Activated CD4-positive, alpha-beta memory T cell treated with anti-CD3 and anti-CD28 coated beads, Interleukin-2, amount 10 ng/mL, durations not matched to agents 7 days and 5 days (primary cell): ENCODE measurements at regions not wholly inside any gene's neighbourhood (a gene's known extent, or its start where the extent isn't known, plus 50 kb on each side); places are given as distances from the start of the nearest gene placed in this dataset.

ENCODE experiments used
- CTCF ChIA-PET: fragments of 350-600 bp; sonication (Branson Sonifier 250); formaldehyde crosslinking; loops from one replicate; lab custom pipeline; 2021; ENCODE audit warnings: antibody characterized with exemption, inconsistent platforms; lab: Charles Lee
- POLR2A ChIA-PET: fragments of 350-600 bp; sonication (Branson Sonifier 250); formaldehyde crosslinking; loops from one replicate; lab custom pipeline; 2021; ENCODE audit warnings: antibody characterized with exemption; lab: Charles Lee
- DNase-seq: peaks from one replicate; pipeline ENCODE4 v3.0.0-alpha.2; 2020
- H3K27ac Mint-ChIP-seq: one replicate; pipeline ENCODE4 v1.8.0; 2021; ENCODE audit warnings: mild to moderate bottlenecking, mixed read lengths
- H3K27me3 Mint-ChIP-seq: one replicate; pipeline ENCODE4 v1.8.0; 2021; ENCODE audit warnings: mixed read lengths
- H3K36me3 Mint-ChIP-seq: one replicate; pipeline ENCODE4 v1.8.0; 2021; ENCODE audit warnings: low read depth, mixed read lengths
- H3K4me1 Mint-ChIP-seq: one replicate; pipeline ENCODE4 v1.8.0; 2021; ENCODE audit warnings: mixed read lengths
- H3K4me3 Mint-ChIP-seq: one replicate; pipeline ENCODE4 v1.8.0; 2021; ENCODE audit warnings: mild to moderate bottlenecking, mixed read lengths
- H3K9me3 Mint-ChIP-seq: one replicate; pipeline ENCODE4 v1.8.0; 2021; ENCODE audit warnings: mixed read lengths

DNA sequence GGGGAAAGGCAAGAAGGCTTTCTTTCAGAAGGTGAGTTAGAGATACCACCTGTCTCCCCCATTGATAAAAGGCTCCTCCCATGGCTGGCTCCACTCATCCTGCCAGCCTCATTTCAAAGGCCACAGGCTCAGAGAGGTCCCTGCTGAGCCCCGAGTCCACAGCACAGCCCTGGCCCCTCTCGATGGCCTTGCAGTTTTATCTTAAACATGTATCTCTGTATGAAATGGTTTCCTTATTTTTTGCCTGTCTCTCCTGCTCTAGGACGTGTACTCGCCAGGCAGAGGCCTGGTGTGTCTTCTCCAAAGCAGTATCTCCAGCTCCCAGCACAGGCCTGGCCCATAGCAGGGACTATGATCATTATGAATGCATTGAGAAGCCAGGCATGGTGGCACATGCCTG is 160.5 kb upstream of the NSMCE3 start:
- H3K27me3 Mint-ChIP-seq = peaks cover 3% of the 10 kb centered on the region
- H3K36me3 Mint-ChIP-seq = no peaks in the 10 kb centered on the region
- DNase-seq = no peak
- H3K9me3 Mint-ChIP-seq = no peaks in the 10 kb centered on the region
- H3K4me3 Mint-ChIP-seq = no peak overlapping the region
- no peak overlapping the region for H3K27ac Mint-ChIP-seq
- H3K4me1 Mint-ChIP-seq = no peaks in the 10 kb centered on the region
- ChIA-PET CTCF (no interaction called here), POLR2A (no interaction called here)

DNA sequence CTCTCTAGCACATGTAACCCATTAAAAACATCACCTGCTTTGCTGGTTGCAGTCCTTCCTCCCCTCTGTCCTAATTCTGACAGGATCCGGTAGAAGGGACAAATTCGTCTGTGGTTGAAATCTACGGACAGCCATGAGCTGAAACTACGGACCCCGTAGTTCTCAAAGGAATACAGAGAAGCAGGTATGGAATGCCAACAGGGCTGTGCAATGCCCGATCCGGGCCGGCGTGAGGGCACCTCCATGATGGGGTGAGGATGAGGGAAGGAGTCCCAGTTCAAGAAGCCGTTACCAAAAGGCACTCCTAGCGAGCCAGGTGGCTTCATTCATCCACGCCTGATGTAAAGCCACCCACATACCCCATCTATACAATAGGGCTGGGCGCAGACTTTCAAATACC is 160.0 kb upstream of the NSMCE3 start:
- H3K4me3 Mint-ChIP-seq = no peak overlapping the region
- no peak for DNase-seq
- no peaks in the 10 kb centered on the region for H3K36me3 Mint-ChIP-seq
- ChIA-PET POLR2A (no interaction called here), CTCF (no interaction called here)
- H3K9me3 Mint-ChIP-seq = no peaks in the 10 kb centered on the region
- H3K27me3 Mint-ChIP-seq = peaks cover 3% of the 10 kb centered on the region
- no peaks in the 10 kb centered on the region for H3K4me1 Mint-ChIP-seq
- no peak overlapping the region for H3K27ac Mint-ChIP-seq

DNA sequence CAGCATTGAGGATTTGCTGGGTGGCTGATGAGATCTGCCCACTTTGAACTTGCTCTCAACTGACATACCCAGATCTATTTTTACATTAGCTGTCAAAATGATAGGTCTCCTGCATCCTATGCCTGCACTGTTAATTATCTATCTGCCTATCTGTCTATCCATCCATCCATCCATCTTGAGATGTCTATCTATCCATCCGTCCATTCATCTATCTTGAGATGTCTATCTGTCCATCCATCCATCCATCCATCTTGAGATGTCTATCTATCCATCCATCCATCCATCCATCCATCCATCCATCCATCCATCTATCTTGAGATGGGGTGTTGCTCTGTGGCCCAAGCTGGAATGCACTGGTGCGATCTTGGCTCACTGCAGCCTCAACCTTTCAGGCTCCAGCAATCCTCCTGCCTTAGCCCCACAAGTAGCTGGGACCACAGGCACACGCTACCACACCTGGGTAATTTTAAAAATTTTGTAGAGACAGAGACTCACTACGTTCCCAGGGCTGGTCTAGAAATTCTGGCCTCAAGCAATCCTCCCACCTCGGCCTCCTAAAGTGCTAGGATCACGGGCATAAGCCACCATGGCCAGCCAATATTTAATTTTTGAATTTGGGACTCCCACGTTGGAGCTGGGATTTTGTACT is 159.4 kb upstream of the NSMCE3 start:
- DNase-seq = no peak
- peaks cover 3% of the 10 kb centered on the region for H3K27me3 Mint-ChIP-seq
- POLR2A ChIA-PET = no interaction called here
- H3K36me3 Mint-ChIP-seq = no peaks in the 10 kb centered on the region
- no peaks in the 10 kb centered on the region for H3K4me1 Mint-ChIP-seq
- no peaks in the 10 kb centered on the region for H3K9me3 Mint-ChIP-seq
- H3K4me3 Mint-ChIP-seq = no peak overlapping the region
- H3K27ac Mint-ChIP-seq = no peak overlapping the region
- CTCF ChIA-PET = no interaction called here

DNA sequence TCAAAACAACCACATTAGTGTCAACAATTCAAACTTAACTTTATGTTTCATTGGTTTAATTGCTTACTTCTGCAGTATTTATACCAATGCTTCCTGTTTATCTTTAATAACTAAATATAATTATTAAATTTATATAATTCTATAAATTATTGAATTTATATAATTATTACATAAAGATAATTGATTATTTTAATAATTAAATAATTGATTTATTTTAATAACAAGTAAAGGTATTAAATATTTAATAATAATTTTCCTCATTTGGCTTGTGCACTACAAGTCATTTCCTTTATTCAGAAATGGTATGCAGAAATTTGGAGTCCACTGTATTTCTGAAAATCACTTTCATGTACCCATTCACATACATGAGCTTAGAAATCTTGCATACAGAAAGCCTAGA is 156.2 kb upstream of the NSMCE3 start:
- ChIA-PET POLR2A (no interaction called here), CTCF (no interaction called here)
- no peak for DNase-seq
- no peaks in the 10 kb centered on the region for H3K36me3 Mint-ChIP-seq
- H3K9me3 Mint-ChIP-seq = no peaks in the 10 kb centered on the region
- no peaks in the 10 kb centered on the region for H3K4me1 Mint-ChIP-seq
- H3K27me3 Mint-ChIP-seq = no peaks in the 10 kb centered on the region
- no peak overlapping the region for H3K27ac Mint-ChIP-seq
- H3K4me3 Mint-ChIP-seq = no peak overlapping the region

DNA sequence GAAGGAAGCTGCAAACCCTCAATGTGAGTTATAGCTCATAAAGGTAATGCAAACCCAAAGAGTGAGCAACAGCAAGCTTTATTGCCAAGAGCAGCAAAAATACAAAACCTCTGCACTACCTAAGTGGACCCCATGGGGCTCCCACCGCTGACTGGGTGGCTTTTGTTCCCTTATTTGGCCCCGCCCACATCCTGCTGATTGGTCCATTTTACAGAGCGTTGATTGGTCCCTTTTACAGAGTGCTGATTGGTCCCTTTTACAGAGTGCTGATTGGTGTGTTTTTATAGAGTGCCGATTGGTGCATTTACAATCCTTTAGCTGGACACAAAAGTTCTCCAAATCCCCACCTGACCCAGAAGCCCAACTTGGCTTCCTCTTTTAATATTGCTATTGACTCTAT is 154.5 kb upstream of the NSMCE3 start:
- ChIA-PET CTCF (no interaction called here), POLR2A (no interaction called here)
- no peaks in the 10 kb centered on the region for H3K9me3 Mint-ChIP-seq
- H3K4me3 Mint-ChIP-seq = no peak overlapping the region
- no peaks in the 10 kb centered on the region for H3K36me3 Mint-ChIP-seq
- no peaks in the 10 kb centered on the region for H3K4me1 Mint-ChIP-seq
- H3K27me3 Mint-ChIP-seq = no peaks in the 10 kb centered on the region
- no peak for DNase-seq
- H3K27ac Mint-ChIP-seq = no peak overlapping the region

DNA sequence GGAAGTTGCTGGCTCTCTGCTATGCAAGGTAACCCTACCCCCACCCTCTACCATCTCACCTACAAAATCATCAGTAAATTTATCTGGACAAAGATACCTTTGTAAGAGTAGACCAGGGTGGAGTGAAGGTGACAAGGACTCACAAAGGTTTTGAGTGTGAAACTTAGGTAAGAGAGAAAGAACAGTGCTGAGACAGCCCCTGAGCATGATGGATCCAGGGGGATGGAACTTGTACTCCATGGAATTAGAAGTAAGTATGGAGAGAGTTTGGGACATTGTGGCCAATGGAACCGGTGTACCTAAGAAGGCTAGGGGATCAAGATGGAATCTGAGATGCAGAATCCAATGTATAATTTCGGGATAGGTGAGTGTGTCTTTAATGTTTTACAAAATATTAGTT is 153.0 kb upstream of the NSMCE3 start:
- ChIA-PET CTCF (no interaction called here), POLR2A (no interaction called here)
- H3K4me3 Mint-ChIP-seq = no peak overlapping the region
- no peaks in the 10 kb centered on the region for H3K4me1 Mint-ChIP-seq
- H3K27me3 Mint-ChIP-seq = no peaks in the 10 kb centered on the region
- no peak for DNase-seq
- no peaks in the 10 kb centered on the region for H3K36me3 Mint-ChIP-seq
- H3K9me3 Mint-ChIP-seq = no peaks in the 10 kb centered on the region
- no peak overlapping the region for H3K27ac Mint-ChIP-seq

DNA sequence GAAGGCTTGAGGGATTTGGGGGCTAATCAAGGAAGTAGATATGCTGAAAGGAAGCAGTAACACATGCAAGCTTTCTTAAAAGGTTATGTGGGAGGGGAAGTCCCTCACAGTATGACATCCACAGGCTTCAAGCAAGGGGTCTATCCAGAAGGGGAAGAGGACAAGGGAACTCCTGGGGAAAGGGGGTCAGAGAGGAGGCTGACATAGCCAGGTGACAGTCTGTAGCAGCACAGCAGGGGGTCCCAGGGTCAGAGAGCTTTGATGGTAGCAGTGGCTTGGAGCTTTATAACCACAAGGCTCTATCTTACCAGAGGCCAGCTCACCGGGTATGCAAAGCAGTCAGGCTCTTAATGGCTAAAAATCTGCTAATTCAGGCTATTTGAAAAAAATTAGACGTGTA is 150.6 kb upstream of the NSMCE3 start:
- Mint-ChIP-seq H3K4me3 (no peak overlapping the region), H3K36me3 (no peaks in the 10 kb centered on the region), H3K4me1 (no peaks in the 10 kb centered on the region), H3K9me3 (no peaks in the 10 kb centered on the region), H3K27ac (no peak overlapping the region), H3K27me3 (no peaks in the 10 kb centered on the region)
- no peak for DNase-seq
- POLR2A ChIA-PET = no interaction called here
- CTCF ChIA-PET = no interaction called here

DNA sequence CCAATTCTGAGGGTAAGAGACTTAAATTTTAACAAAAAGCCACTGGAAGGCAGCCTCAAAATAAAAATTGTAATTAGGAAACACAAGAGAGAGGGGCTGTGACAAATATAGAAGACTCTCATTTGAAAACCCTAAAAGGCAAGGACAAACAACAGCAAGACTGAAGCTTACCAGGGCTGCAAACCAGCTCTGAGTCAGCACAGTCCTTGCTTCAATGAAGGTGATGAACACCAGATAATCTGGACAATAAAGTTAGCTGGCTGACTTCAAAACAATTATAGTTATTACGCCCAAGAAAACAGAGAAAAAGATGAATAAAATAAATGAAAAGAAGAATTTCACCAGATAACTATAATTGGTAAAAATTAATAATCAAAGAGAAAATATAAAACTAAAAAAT is 149.3 kb upstream of the NSMCE3 start:
- no peaks in the 10 kb centered on the region for H3K27me3 Mint-ChIP-seq
- no peaks in the 10 kb centered on the region for H3K4me1 Mint-ChIP-seq
- H3K9me3 Mint-ChIP-seq = no peaks in the 10 kb centered on the region
- no peak overlapping the region for H3K4me3 Mint-ChIP-seq
- no peak overlapping the region for H3K27ac Mint-ChIP-seq
- no peak for DNase-seq
- CTCF ChIA-PET = no interaction called here
- H3K36me3 Mint-ChIP-seq = no peaks in the 10 kb centered on the region
- POLR2A ChIA-PET = no interaction called here

DNA sequence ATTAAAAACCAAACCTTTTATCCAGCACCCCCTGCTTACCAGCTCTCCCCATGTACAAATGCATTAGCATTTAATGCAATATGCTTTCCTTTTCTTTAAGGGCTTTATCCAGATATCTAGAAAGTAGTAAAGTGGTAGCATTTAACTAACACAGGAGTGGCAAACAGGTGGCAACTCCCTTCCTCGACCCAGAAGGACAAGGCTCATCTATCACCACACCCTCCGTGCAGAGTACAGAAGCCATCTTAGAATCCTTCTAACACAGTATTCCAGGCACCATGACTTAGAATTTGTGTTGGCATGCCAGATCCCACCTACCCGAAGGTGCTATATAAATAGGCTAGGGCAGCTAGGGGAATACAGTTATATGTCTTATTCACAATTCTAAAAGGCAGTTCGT is 148.6 kb upstream of the NSMCE3 start:
- ChIA-PET POLR2A (no interaction called here), CTCF (no interaction called here)
- H3K4me3 Mint-ChIP-seq = no peak overlapping the region
- H3K4me1 Mint-ChIP-seq = no peaks in the 10 kb centered on the region
- no peak overlapping the region for H3K27ac Mint-ChIP-seq
- H3K9me3 Mint-ChIP-seq = no peaks in the 10 kb centered on the region
- H3K36me3 Mint-ChIP-seq = no peaks in the 10 kb centered on the region
- H3K27me3 Mint-ChIP-seq = no peaks in the 10 kb centered on the region
- no peak for DNase-seq

DNA sequence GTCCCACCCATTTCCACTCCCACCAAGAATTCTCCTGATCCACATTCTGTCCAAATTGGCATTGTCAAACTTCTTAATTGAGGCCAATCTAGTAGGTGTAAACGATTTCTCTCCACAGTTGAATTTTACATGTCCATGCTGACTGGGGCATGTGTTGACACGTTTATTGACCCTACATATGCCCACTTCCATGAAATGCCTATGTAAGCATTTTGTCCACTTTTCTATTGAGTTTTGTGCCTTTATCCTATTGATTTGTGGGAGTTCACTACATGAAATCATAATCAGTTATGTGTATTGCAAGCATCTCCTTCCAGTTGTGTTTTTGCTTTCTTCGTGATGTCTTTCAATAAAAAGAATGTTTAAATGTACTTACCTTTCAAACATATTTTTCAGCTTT is 141.7 kb upstream of the NSMCE3 start:
- no peak for DNase-seq
- ChIA-PET POLR2A (no interaction called here), CTCF (no interaction called here)
- Mint-ChIP-seq H3K27ac (no peak overlapping the region), H3K4me3 (no peak overlapping the region), H3K9me3 (no peaks in the 10 kb centered on the region), H3K27me3 (no peaks in the 10 kb centered on the region), H3K4me1 (no peaks in the 10 kb centered on the region), H3K36me3 (no peaks in the 10 kb centered on the region)

DNA sequence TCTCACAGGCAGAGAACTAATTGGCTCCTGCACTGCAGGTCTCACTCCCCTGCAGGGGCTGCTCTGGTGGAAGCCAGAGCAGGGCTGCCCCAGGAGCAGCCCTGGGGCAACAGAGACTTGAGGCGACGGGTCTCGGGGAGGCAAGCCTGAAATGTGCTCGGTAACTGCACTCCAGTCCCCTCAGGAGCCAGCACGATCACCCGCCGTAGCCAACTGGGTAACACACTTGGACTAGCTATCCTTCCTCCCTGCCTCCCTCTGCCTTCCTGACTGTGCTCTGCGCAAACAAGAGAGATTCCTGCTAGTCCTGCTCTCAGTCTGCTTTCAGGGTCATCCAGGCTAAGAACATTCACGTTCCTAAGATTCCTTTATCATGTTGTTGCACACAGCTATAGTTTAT is 140.7 kb upstream of the NSMCE3 start:
- ChIA-PET POLR2A (no interaction called here), CTCF (no interaction called here)
- Mint-ChIP-seq H3K9me3 (no peaks in the 10 kb centered on the region), H3K4me3 (no peak overlapping the region), H3K27me3 (no peaks in the 10 kb centered on the region), H3K27ac (no peak overlapping the region), H3K4me1 (no peaks in the 10 kb centered on the region), H3K36me3 (no peaks in the 10 kb centered on the region)
- DNase-seq = no peak

DNA sequence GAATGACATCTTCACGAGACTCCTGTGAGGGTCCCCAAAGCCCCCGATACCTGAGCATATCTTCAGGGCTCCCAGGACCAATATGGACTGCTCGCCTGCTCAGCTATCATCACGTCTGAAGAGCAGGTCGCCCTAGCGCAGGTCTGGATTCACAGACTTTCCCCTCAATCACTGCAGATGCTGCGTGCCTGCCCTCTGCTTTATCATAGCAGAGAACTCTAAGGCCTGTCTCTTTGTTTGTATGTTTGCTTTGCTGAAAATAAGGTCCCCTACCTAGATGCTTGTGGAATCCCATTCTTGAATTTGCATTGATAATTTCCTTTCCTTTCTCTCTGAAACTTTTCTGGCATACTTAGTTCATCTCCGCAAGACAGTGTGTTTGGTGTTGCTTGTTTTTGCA is 140.3 kb upstream of the NSMCE3 start:
- ChIA-PET POLR2A (no interaction called here), CTCF (no interaction called here)
- no peaks in the 10 kb centered on the region for H3K9me3 Mint-ChIP-seq
- no peaks in the 10 kb centered on the region for H3K36me3 Mint-ChIP-seq
- no peak overlapping the region for H3K4me3 Mint-ChIP-seq
- no peaks in the 10 kb centered on the region for H3K27me3 Mint-ChIP-seq
- no peak overlapping the region for H3K27ac Mint-ChIP-seq
- no peak for DNase-seq
- H3K4me1 Mint-ChIP-seq = no peaks in the 10 kb centered on the region

DNA sequence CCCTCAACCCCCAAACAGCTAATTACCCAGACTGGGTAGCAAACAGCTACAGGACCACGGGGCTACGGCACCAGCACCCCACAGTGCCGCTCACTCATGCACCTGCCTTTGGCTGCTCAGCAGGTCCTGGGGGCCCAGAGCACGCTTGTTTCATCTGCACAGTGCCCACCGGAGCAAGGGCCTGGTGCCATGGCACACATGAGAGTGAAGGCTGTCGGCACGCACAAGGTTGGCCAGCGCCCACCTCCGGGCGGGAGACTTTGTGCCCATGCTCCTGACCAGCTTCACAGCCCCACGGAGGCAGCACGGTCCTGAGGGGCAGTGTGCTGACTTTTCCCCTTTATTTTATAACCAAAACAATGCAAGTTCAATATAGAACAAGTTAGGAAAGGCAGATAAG is 135.9 kb upstream of the NSMCE3 start:
- no peak overlapping the region for H3K4me3 Mint-ChIP-seq
- no peaks in the 10 kb centered on the region for H3K36me3 Mint-ChIP-seq
- DNase-seq = no peak
- no peaks in the 10 kb centered on the region for H3K27me3 Mint-ChIP-seq
- H3K27ac Mint-ChIP-seq = no peak overlapping the region
- ChIA-PET CTCF (no interaction called here), POLR2A (no interaction called here)
- no peaks in the 10 kb centered on the region for H3K4me1 Mint-ChIP-seq
- no peaks in the 10 kb centered on the region for H3K9me3 Mint-ChIP-seq

DNA sequence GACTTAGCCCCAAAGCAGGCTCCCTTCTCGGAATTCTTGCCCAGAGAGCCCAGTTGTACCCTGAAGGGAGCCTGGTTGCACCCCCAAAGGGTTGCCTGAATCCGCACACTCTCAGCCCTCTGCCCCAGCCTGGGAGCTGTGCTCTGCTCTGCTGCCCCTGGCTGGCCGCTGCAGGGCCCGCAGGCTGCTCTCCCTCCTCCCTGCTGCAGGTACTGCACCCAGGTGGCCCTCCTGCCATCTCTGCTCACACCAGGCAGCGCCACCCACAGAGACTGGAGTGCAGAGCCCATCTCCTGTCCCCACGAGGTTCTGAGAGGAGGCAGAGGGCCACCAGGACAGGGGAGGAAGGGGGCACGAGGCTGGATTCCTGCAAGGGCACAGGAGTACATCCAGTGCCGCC is 134.2 kb upstream of the NSMCE3 start:
- POLR2A ChIA-PET = no interaction called here
- Mint-ChIP-seq H3K4me1 (no peaks in the 10 kb centered on the region), H3K9me3 (no peaks in the 10 kb centered on the region), H3K36me3 (no peaks in the 10 kb centered on the region), H3K27ac (no peak overlapping the region), H3K4me3 (no peak overlapping the region), H3K27me3 (no peaks in the 10 kb centered on the region)
- DNase-seq = no peak
- CTCF ChIA-PET = no interaction called here

DNA sequence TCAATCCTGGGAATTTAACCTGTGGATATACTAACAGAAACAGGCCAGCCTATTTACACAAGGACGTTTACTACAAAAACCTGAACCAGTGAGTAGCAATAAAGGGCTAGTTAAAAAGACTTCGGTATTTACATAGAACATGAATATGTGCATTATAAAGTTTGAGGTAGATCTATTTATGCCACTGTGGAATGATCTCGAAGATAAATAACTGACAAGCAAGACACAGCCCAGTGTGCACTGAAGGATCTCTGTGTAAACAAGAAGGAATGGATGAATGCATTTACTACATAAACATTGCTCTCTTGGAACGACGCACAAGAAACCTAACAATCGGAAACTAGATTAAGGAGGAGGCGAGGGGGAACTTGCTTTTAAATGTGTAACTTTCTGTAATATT is 132.0 kb upstream of the NSMCE3 start:
- ChIA-PET POLR2A (no interaction called here), CTCF (no interaction called here)
- no peaks in the 10 kb centered on the region for H3K27me3 Mint-ChIP-seq
- no peaks in the 10 kb centered on the region for H3K36me3 Mint-ChIP-seq
- H3K4me3 Mint-ChIP-seq = no peak overlapping the region
- H3K4me1 Mint-ChIP-seq = no peaks in the 10 kb centered on the region
- no peaks in the 10 kb centered on the region for H3K9me3 Mint-ChIP-seq
- no peak overlapping the region for H3K27ac Mint-ChIP-seq
- DNase-seq = no peak
